Panc1 (cell line): ENCODE measurements at regions not wholly inside any gene's neighbourhood (a gene's known extent, or its start where the extent isn't known, plus 50 kb on each side); places are given as distances from the start of the nearest gene placed in this dataset.

Source experiments
- ATAC-seq: fragments of 200-7000 bp; cut with Tn5 transposase; 2 replicates; pipeline ENCODE4 v1.9.1; 2020; ENCODE audit warnings: mild to moderate bottlenecking, moderate library complexity
- BruUV-seq: library from RNA; stranded (reverse); fragments of 400-500 nt; replicated peaks from 2 replicates; lab custom pipeline; 2021; lab: Mats Ljungman, UMichigan
- CTCF ChIA-PET: fragments of 300-600 bp; sonication (Branson Sonifier 250); formaldehyde crosslinking; loops from one replicate; lab custom pipeline; 2022; ENCODE audit warnings: antibody characterized with exemption; lab: Charles Lee
- POLR2A ChIA-PET: fragments of 300-600 bp; sonication (Branson Sonifier 250); formaldehyde crosslinking; loops from one replicate; lab custom pipeline; 2022; ENCODE audit warnings: antibody characterized with exemption; lab: Charles Lee
- DNase-seq: peaks from one replicate; pipeline ENCODE4 v3.0.0-alpha.2; 2010; ENCODE audit warnings: low read depth, low spot score
- H3K27ac ChIP-seq: 2 replicates; pipeline ENCODE4 v1.5.1; 2011; ENCODE audit warnings: mild to moderate bottlenecking, low read length, inconsistent platforms
- H3K27me3 ChIP-seq: fragments of 200-500 bp; sonication (Bioruptor generic); 2 replicates; pipeline ENCODE4 v1.6.0; 2014; ENCODE audit warnings: low read length, inconsistent platforms; ENCODE audit not compliant: control insufficient read depth, insufficient read depth
- H3K36me3 ChIP-seq: fragments of 200-500 bp; sonication (Bioruptor generic); 2 replicates; pipeline ENCODE4 v1.5.1; 2014; ENCODE audit warnings: inconsistent platforms, mild to moderate bottlenecking, low read length, moderate library complexity; ENCODE audit not compliant: control insufficient read depth, insufficient read depth
- H3K4me1 ChIP-seq: 2 replicates; pipeline ENCODE4 v1.5.1; 2011; ENCODE audit warnings: inconsistent platforms, mild to moderate bottlenecking, low read length, moderate library complexity; ENCODE audit not compliant: control insufficient read depth, insufficient read depth
- H3K4me3 ChIP-seq, 2 experiments: 2 replicates each; pipeline ENCODE4 v1.5.1; 2011 to 2012; ENCODE audit warnings: low read depth in 2 of 2, low read length in 2 of 2, mild to moderate bottlenecking in 2 of 2, inconsistent platforms in 1 of 2, moderate library complexity in 1 of 2
- H3K9me3 ChIP-seq: fragments of 200-500 bp; sonication (Bioruptor generic); 2 replicates; pipeline ENCODE4 v1.5.1; 2014; ENCODE audit warnings: low read depth, mild to moderate bottlenecking, inconsistent platforms, low read length, moderate library complexity; ENCODE audit not compliant: control insufficient read depth, insufficient read depth
- CTCF ChIP-seq: fragments of 450-650 bp; IDR thresholded peaks from 2 replicates; pipeline ENCODE4 v1.5.1; 2017; ENCODE audit warnings: mild to moderate bottlenecking
- POLR2AphosphoS5 ChIP-seq: IDR thresholded peaks from 2 replicates; pipeline ENCODE4 v1.6.1; 2012; ENCODE audit warnings: mild to moderate bottlenecking, low read depth, low read length, moderate library complexity
- REST ChIP-seq, 2 experiments: IDR thresholded peaks; 2 replicates each; pipeline ENCODE4 v1.6.1; 2011 to 2012; ENCODE audit warnings: low read depth in 2 of 2, control low read depth in 1 of 2, low read length in 1 of 2, mild to moderate bottlenecking in 1 of 2, moderate library complexity in 1 of 2; ENCODE audit not compliant: insufficient read depth in 1 of 2
- SIN3A ChIP-seq: IDR thresholded peaks from 2 replicates; pipeline ENCODE4 v1.6.1; 2012; ENCODE audit warnings: low read depth, mild to moderate bottlenecking, low read length, moderate library complexity, borderline replicate concordance; ENCODE audit not compliant: insufficient read depth
- TCF7L2 ChIP-seq: IDR thresholded peaks from 2 replicates; pipeline ENCODE4 v1.6.1; 2011; ENCODE audit warnings: mild to moderate bottlenecking, low read depth, low read length, inconsistent platforms
- in situ Hi-C: cut with HindIII; loops from 2 replicates; pipeline ENCODE4 v1.10.0; 2016; ENCODE audit warnings: low sequenced_read_pairs, low pct_unique_long_range_greater_than_20kb
- intact Hi-C: fragments of 100-400 bp; cut with micrococcal nuclease; formaldehyde crosslinking; loops from one replicate; pipeline ENCODE4 v1.10.0; 2022; ENCODE audit not compliant: unreplicated experiment

- H3K27me3 ChIP-seq, result no peaks in the 10 kb centered on the region; the same call in 1 of the 2 replicates
- ATAC-seq (no peak), DNase-seq (no peak)
- no peaks in the 10 kb centered on the region for H3K9me3 ChIP-seq
- ChIA-PET CTCF (no interaction called here), POLR2A (no interaction called here)
- TF ChIP-seq CTCF (no peak), SIN3A (no peak), REST (IDR thresholded peaks at IDR 0.05; ENCODE audit: insufficient read depth in 1 of 2, low read depth in 2 of 2, low read length in 1 of 2) (no peak), POLR2AphosphoS5 (no peak), TCF7L2 (no peak)
- H3K4me3 ChIP-seq, result no peak overlapping the region
- no peak overlapping the region for H3K27ac ChIP-seq
- in situ Hi-C loops, result no loop called here
- H3K4me1 ChIP-seq, result no peaks in the 10 kb centered on the region
- H3K36me3 ChIP-seq, result no peaks in the 10 kb centered on the region
- intact Hi-C loops, result no loop called here
- no TSS peak for BruUV-seq
Measured at GRCh38 chr6:105941621-105942412, 144.3 kb upstream of the PRDM1 start.

- in situ Hi-C loops, result no loop called here
- intact Hi-C loops, result no loop called here
- no peaks in the 10 kb centered on the region for H3K36me3 ChIP-seq
- no TSS peak for BruUV-seq
- POLR2A ChIA-PET, result no interaction called here
- CTCF ChIA-PET, result no interaction called here
- H3K9me3 ChIP-seq, result no peaks in the 10 kb centered on the region
- TF ChIP-seq SIN3A (no peak), REST (IDR thresholded peaks at IDR 0.05; ENCODE audit: insufficient read depth in 1 of 2, low read depth in 2 of 2, low read length in 1 of 2) (no peak), CTCF (no peak), POLR2AphosphoS5 (no peak), TCF7L2 (no peak)
- no peak overlapping the region for H3K27ac ChIP-seq
- DNase-seq, result no peak
- H3K4me1 ChIP-seq, result no peaks in the 10 kb centered on the region
- ATAC-seq, result no peak
- H3K27me3 ChIP-seq, result no peaks in the 10 kb centered on the region; the same call in 1 of the 2 replicates
- no peak overlapping the region for H3K4me3 ChIP-seq
Measured at GRCh38 chr6:105940990-105941389, 145.1 kb upstream of the PRDM1 start.
